KG1 (cell line): ENCODE measurements at regions not wholly inside any gene's neighbourhood (a gene's known extent, or its start where the extent isn't known, plus 50 kb on each side); places are given as distances from the start of the nearest gene placed in this dataset.

Experiments
- DNase-seq: peaks from one replicate; lab custom pipeline; 2025; lab: John Stamatoyannopoulos, UW

- DNase-seq = no peak
These were observed 79.5 kb downstream of the FOXA2 start for GRCh38 chr20:22504829-22505377.

- no peak for DNase-seq
These were observed 80.8 kb downstream of the FOXA2 start for GRCh38 chr20:22503577-22503976.

DNA sequence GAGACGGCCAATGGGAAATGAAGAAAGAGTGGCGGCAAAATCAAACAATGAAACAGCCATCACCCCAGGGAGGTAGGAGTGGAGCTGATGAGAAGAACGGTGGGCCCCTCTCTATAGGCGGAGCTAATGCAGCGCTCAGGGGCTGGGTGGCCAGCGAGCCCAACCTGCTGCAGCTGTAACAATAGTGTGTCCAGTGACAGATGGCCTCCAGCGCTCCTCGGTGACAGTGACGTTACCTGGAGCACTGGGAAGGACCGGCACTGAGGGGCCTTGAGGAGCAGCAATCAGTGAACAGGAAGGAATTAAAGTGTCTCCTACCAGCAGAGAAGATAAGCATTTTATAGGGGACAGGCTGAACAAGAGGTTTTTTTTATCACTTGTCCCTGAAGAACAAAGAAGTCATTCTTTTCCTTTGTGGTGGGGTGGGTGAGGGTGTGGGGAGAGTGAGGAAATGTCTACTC, 81.6 kb downstream of the FOXA2 start:
- DNase-seq = no peak

- DNase-seq = no peak
These were observed 82.6 kb downstream of the FOXA2 start for GRCh38 chr20:22501566-22502344.

DNA sequence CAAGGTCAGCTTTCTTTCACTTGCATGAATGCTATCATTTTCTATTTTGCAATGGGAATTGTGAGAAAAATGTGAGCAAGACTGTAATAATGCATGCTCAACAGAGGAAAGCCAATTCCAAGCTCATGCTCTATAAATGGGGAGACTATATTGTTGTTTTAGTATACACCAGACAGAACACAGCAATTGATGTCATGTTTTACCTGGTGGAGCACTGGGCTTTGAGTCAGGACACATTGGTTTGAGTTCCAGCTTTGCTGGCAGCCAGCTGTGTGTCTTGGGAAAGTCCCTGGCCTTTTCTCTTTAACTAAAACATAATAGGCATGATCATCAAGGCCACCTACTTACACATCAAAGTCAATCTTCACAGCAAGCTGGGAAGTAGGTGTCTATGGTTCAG, 83.3 kb downstream of the FOXA2 start:
- DNase-seq = no peak

- DNase-seq = no peak
These were observed 84.7 kb downstream of the FOXA2 start for GRCh38 chr20:22499515-22500166.

- DNase-seq = no peak
These were observed 87.6 kb downstream of the FOXA2 start for GRCh38 chr20:22496817-22497216.

- DNase-seq = no peak
These were observed 88.6 kb downstream of the FOXA2 start for GRCh38 chr20:22495789-22496188.

DNA sequence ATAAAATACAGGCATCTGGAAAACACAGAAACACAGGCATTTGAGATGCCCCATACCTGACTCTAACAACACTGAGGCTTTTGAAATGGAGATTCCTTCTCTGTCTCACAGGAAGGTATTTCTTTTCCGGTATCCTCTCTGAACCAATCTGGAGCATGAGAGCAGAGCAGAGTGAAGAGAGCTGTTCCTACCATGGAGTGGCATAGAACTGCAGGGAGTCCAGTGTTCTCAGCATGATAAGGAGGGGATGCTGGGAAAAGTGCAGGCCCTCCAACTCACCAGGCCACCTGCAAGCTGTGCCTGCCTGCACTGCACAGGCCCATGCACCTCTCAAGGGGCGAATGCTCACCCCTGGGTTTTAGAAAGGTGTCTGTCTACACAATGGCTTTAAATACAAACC, 89.2 kb downstream of the FOXA2 start:
- no peak for DNase-seq

GRCh38 chr20:22492497-22492896, 91.9 kb downstream of the FOXA2 start:
- DNase-seq = no peak

GRCh38 chr20:22491194-22491505, 93.2 kb downstream of the FOXA2 start:
- DNase-seq = no peak

DNA sequence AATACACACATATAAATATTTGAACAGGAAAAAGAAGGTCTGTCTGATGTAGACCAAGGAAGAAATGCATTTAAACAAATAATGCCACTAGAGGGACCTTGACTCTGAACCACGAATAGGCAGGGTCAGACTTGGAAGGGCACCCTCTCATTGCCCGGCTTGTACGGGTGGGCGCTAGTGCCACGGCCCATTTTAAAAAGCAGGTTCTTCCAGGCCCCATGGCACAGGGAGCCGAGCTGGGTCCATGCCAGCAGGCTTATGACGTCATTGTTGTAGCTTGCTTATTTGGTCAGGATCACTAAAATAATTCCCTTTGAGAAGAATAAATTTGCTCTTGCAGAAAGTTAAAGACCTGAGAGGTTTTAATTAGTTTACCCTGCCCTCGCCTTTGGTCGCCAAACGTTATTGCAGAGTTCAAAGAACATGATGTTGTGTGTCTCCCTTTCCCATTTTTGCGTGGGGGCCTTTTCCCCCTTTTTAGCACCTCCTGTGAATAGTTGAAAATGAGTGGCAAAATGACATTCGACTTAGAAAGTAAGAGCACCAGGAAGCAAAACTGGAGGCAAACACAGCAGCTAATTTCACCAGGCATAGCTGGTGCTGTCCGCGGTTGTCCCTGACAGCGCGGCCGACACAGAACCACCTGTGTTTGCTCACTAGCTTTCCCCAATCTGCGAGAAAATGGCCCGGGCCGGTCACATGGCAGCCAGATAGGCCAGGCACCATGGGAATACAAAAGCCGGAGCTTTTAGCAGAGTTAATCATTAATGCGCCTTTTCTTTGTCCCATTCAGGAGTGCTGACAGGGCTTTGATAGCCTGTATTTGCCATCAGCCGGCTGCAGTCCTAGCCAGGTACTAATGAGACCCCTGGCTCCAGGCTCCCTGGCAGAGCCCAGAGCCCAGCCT, 93.8 kb downstream of the FOXA2 start:
- DNase-seq = no peak

DNA sequence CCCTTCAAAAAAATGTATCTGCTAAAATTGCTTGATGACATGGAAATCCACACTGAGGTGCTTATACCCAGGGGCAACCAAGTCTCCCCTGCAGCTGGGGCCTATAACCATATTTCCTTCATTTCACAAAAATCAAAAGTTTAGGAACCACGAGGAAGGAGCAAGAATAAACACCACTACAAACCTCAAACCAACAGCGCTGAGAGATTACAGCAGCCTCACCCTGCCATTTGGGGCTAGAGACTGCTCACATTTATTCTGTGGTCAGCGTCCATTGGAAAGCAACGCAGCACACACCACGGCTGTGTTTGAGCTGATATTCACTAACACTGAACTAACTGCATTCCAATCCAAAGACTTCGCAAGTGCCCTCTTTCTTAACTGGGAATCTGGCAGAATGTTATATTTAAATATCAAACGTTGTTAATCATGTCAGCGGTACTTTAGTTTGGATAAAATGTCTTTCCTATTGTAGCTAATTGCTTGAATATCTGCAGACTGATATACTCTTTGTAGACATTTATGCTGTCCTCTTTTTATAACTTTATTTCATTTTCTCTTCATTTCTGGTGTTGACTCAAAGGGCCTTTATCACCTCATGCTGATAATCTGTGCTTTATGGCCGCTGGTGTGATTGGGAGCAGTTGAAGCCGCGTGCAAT, 94.6 kb downstream of the FOXA2 start:
- DNase-seq = no peak

- DNase-seq = no peak
These were observed 104.0 kb downstream of the FOXA2 start for GRCh38 chr20:22480336-22480735.

DNA sequence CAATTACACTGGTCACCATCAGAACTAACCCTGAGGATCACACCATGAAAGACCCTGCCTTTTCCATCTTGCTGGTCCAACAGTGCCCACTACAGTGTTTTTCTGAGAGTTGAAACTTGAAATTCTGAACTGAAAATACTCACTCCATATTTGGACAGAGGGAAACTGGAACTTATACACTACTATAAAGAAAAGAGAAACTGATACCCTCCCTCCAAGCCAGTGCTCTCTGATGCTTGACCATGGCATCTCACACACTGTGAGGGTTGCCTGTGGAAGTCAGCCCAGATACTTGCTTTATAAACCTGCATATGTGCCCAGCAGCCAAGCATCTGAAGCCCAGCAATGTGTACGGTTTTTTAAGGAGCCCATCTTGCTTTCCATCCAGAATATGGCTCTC, 108.7 kb downstream of the FOXA2 start:
- no peak for DNase-seq

- DNase-seq = no peak
These were observed 110.1 kb downstream of the FOXA2 start for GRCh38 chr20:22474224-22474623.

DNA sequence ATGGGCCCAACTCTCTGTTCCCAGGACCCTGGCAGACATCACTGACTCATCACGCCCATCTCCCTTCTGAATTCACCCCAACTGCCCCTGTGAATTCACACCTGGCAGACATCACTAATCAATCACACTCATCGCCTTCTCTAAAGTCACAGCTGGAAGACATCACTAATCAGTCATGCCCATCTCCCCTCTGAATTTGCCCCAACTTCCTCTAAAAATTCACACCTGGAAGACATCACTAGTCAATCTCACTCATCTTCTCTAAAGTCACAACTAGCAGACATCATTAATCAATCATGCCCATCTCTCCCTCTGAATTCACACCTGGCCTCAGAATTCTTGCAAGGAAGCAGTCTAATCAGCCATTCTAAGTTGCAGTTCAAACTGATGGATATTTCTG, 111.1 kb downstream of the FOXA2 start:
- no peak for DNase-seq

DNA sequence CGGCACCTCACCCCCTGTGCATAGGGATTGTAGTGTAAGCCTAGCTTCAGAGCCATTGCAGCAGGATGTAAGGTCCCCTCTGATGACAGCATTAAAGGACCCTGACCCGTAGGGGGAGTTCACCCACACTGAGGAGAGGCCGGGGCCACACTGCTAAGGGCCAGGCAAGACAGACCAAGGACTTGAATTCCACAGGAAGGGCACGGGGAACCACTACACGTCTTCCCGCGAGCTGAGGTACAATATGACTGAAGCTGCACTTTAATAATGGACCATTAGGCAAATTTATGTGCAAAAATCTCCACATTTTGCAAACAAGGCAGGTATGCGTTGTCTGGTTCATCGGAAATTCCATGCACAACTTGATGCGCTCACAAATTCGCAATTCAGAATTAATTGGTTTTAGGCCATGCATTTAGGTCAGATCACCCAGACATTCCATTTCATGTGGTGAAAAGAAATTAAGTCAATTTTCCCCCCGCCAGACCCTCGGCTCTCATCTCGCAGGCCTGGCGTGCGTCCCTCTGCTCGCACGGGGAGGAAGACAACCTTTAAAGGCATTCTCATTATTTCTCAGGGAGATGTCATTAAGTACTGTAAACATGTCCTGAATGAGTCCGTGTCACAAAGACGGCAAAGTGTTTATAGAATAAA, 111.8 kb downstream of the FOXA2 start:
- DNase-seq = no peak

DNA sequence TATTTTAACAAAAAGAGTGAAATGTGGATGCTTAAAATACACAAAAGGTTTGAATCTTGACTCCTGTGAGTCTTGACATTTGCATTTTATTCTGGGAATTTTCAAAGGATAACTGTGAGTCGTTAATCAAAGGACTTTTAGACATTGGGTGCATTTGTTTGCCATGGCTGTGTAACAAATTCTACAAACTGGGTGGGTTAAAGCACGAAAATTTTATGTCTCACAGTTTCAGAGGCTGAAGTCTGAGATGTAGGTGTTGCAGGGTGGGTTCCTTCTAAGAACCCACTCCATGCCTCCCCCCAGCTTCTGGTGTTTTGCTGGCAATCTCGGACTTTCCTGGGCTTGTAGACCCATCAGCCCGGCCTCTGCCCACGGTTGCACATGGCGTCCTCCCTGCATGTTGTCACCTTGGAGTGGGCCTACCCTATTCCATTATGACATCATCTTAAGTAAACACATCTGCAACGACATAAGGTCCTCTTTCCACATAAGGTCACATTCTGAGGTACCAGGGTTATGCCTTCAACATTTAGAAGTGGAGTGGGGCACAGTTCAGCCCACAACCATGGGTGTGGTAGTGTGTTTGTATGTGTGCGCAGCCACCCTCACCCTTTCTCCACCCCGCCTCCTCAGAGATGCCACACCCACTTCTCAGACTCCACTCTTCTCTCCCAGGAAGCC, 113.1 kb downstream of the FOXA2 start:
- DNase-seq = no peak

DNA sequence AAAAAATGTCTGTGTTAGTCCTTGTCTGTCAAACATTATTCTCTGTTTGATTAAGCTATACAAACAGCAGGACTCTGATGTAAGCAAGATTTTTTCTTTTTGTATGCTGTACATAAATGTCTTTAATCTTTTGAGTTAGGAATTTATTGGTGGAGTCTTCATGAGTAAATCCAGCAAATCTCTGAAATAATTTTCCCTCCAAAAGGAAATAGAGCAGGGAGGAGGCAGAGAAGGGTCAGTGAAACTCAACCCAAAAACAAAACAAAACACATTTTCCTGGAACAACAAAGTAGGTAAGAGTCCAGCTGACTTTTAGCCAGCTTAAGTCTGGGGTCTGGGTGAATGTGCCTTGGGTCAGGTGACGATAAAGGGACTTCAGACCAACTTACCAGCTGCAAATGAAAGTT, 113.7 kb downstream of the FOXA2 start:
- no peak for DNase-seq
